HEK293T (cell line): ENCODE measurements at regions not wholly inside any gene's neighbourhood (a gene's known extent, or its start where the extent isn't known, plus 50 kb on each side); places are given as distances from the start of the nearest gene placed in this dataset.

Source experiments
- CTCF ChIA-PET: fragments of 350-600 bp; formaldehyde crosslinking; extraction: SDS; loops from one replicate; lab custom pipeline; 2021; ENCODE audit warnings: antibody characterized with exemption, inconsistent platforms; lab: Yijun Ruan, JAX
- POLR2A ChIA-PET: fragments of 350-600 bp; formaldehyde crosslinking; extraction: SDS; loops from one replicate; lab custom pipeline; 2020; ENCODE audit warnings: antibody characterized with exemption, inconsistent platforms; lab: Yijun Ruan, JAX
- DNase-seq: peaks from one replicate; pipeline ENCODE4 v3.0.0; 2012; ENCODE audit warnings: mixed read lengths; ENCODE audit errors: extremely low spot score
- ARNT ChIP-seq: fragments of 450-650 bp; IDR thresholded peaks from 2 replicates; pipeline ENCODE4 v1.6.1; 2017; ENCODE audit warnings: mild to moderate bottlenecking
- BHLHE40 ChIP-seq: fragments of 450-650 bp; IDR thresholded peaks from 2 replicates; pipeline ENCODE4 v1.6.1; 2016; ENCODE audit warnings: mild to moderate bottlenecking, moderate library complexity, borderline replicate concordance
- CTBP1 ChIP-seq: fragments of 450-650 bp; IDR thresholded peaks from 2 replicates; pipeline ENCODE4 v1.6.1; 2016; ENCODE audit warnings: borderline replicate concordance
- ELF4 ChIP-seq: fragments of 450-650 bp; IDR thresholded peaks from 2 replicates; pipeline ENCODE4 v1.6.1; 2017; ENCODE audit warnings: antibody characterized with exemption
- FOXA1 ChIP-seq: fragments of 450-650 bp; IDR thresholded peaks from 2 replicates; pipeline ENCODE4 v1.6.1; 2016; ENCODE audit warnings: mild to moderate bottlenecking
- FOXK2 ChIP-seq: fragments of 450-650 bp; IDR thresholded peaks from 2 replicates; pipeline ENCODE4 v1.6.1; 2016; ENCODE audit warnings: mild to moderate bottlenecking
- FOXM1 ChIP-seq: fragments of 450-650 bp; IDR thresholded peaks from 2 replicates; pipeline ENCODE4 v1.6.1; 2017; ENCODE audit warnings: mild to moderate bottlenecking, borderline replicate concordance
- HDGF ChIP-seq: fragments of 450-650 bp; IDR thresholded peaks from 2 replicates; pipeline ENCODE4 v1.6.1; 2017; ENCODE audit warnings: antibody characterized with exemption, borderline replicate concordance
- L3MBTL2 ChIP-seq: fragments of 450-650 bp; conservative IDR thresholded peaks from 2 replicates; pipeline ENCODE4 v1.6.1; 2016; ENCODE audit warnings: mild to moderate bottlenecking
- LEF1 ChIP-seq: fragments of 450-650 bp; IDR thresholded peaks from 2 replicates; pipeline ENCODE4 v1.6.1; 2017; ENCODE audit warnings: mild to moderate bottlenecking, borderline replicate concordance
- NFRKB ChIP-seq: fragments of 450-650 bp; IDR thresholded peaks from 2 replicates; pipeline ENCODE4 v1.6.1; 2016; ENCODE audit warnings: mild to moderate bottlenecking, moderate library complexity
- SP1 ChIP-seq: fragments of 450-650 bp; IDR thresholded peaks from 2 replicates; pipeline ENCODE4 v1.6.1; 2017
- SUZ12 ChIP-seq: fragments of 450-650 bp; IDR thresholded peaks from 2 replicates; pipeline ENCODE4 v1.6.1; 2016; ENCODE audit warnings: mild to moderate bottlenecking
- TARDBP ChIP-seq: fragments of 450-650 bp; IDR thresholded peaks from 2 replicates; pipeline ENCODE4 v1.6.1; 2016
- ZNF384 ChIP-seq: fragments of 450-650 bp; IDR thresholded peaks from 2 replicates; pipeline ENCODE4 v1.6.1; 2016
- TF ChIP-seq, protein P1 (sequence below): fragments of 450-650 bp; IDR thresholded peaks from 2 replicates; pipeline ENCODE4 v1.6.1; 2016

DNA sequence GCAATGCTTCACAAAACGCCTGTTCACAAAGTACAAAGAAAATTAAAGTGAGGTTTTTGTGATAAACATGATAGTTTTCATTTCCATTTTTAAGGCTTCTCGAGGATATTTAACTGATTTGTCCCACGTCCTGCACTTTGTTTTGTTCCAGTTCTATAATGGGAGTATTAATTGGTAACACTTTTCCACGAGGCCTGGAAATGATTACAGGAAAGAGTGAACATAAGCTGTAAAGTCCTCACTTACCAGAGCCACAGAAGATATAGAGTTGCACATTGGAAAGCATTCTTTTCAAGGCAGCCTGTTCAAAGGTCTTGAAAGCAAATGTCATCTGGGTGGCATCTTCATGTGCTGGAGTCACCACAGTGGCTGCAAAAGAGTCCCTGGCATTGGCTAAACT lies 1236.6 kb downstream of the BCL11B start:
- DNase-seq: no peak
- ChIA-PET CTCF (no interaction called here), POLR2A (no interaction called here)
- TF ChIP-seq HDGF: no peak
- TF ChIP-seq SP1: no peak
- no peak for TF ChIP-seq FOXM1
- no peak for TF ChIP-seq ZNF384
- no peak for TF ChIP-seq ELF4
- no peak for TF ChIP-seq NFRKB
- no peak for TF ChIP-seq BHLHE40
- no peak for TF ChIP-seq FOXA1
- TF ChIP-seq SUZ12: no peak
- TF ChIP-seq CTBP1: no peak
- no peak for TF ChIP-seq L3MBTL2
- TF ChIP-seq TARDBP: no peak
- TF ChIP-seq LEF1: no peak
- TF ChIP-seq ARNT: no peak
- TF ChIP-seq, protein P1, sequence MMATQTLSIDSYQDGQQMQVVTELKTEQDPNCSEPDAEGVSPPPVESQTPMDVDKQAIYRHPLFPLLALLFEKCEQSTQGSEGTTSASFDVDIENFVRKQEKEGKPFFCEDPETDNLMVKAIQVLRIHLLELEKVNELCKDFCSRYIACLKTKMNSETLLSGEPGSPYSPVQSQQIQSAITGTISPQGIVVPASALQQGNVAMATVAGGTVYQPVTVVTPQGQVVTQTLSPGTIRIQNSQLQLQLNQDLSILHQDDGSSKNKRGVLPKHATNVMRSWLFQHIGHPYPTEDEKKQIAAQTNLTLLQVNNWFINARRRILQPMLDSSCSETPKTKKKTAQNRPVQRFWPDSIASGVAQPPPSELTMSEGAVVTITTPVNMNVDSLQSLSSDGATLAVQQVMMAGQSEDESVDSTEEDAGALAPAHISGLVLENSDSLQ: no peak
- TF ChIP-seq FOXK2: no peak

GRCh38 chr14:98037831-98038230 lies 1234.2 kb downstream of the BCL11B start:
- CTCF ChIA-PET: no interaction called here
- no peak for DNase-seq
- TF ChIP-seq TARDBP (no peak), LEF1 (no peak), FOXK2 (no peak), L3MBTL2 (no peak), SUZ12 (no peak), NFRKB (no peak), ELF4 (no peak), CTBP1 (no peak), BHLHE40 (no peak), FOXM1 (no peak), ARNT (no peak), HDGF (no peak), FOXA1 (no peak), ZNF384 (no peak), SP1 (no peak)
- TF ChIP-seq, protein P1: no peak
- POLR2A ChIA-PET: no interaction called here

DNA sequence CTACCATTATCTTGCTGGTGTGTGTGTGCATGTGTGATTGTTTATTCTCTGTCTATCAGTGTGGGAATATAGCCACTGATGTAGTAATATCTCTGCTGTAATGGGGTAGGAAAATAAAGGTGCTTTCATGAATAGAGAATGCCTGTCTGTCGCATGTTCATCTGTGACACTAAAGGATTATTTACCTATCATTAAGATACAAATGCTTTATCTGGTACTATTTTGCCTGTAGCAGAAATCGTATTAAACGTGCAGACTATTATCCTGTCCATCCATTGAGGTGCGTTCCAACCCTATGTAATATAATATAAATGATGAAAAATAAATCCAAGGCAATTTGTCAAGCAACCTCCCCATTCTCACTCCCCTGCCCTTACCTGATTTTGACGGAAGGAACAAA lies 1215.1 kb downstream of the BCL11B start:
- ChIA-PET POLR2A (no interaction called here), CTCF (no interaction called here)
- DNase-seq: no peak
- TF ChIP-seq L3MBTL2 (no peak), TARDBP (no peak), ARNT (no peak), NFRKB (no peak), BHLHE40 (no peak), HDGF (no peak)
- TF ChIP-seq, protein P1: no peak

DNA sequence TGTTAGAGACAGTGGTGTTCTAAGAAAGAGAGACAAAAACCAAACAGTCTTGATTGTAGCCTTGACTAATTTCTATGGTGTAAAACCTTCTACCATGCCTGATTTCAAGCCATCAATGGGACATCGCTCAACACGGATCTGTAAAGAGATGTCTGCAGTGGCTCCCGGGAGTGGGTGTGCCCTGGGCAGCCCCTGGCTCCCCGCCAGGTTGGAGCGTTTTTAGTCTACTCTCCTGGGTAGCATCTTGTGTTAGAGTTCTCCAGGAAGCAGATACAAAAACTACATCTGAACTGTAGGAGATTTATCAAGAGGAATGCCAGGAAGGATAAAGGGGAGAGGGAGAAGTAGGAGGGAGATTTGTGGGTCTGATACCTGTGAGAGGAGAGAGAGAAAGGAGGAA lies 1212.9 kb downstream of the BCL11B start:
- CTCF ChIA-PET: no interaction called here
- POLR2A ChIA-PET: no interaction called here
- DNase-seq: no peak
- TF ChIP-seq BHLHE40 (no peak), CTBP1 (no peak)

DNA sequence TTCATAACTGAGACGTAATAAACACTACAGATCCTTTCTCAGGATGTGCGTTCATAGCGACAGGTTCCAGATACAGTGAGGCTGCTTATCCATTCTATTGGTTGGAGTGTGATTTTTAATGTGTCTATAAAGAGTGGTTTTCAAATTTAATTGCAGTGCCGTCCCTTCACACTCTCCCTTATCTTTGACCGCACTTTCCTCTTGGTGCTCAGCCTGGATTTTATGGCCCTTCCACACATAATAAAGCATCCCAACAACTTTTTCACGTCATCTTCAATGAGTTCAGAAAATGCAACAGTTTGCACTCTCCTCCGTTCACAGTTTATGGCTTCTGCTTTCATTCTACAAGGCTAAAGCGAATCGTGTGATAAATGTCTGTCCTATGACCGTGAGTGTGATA lies 1209.9 kb downstream of the BCL11B start:
- POLR2A ChIA-PET: no interaction called here
- CTCF ChIA-PET: no interaction called here
- no peak for DNase-seq
- TF ChIP-seq FOXK2 (no peak), HDGF (no peak), SUZ12 (no peak), TARDBP (no peak), CTBP1 (no peak), ZNF384 (no peak)
- TF ChIP-seq, protein P1: no peak

GRCh38 chr14:98069712-98070171 lies 1202.3 kb downstream of the BCL11B start:
- ChIA-PET CTCF (no interaction called here), POLR2A (no interaction called here)
- DNase-seq: no peak
- TF ChIP-seq TARDBP (no peak), SUZ12 (no peak), LEF1 (no peak), SP1 (no peak), FOXM1 (no peak), CTBP1 (no peak), ARNT (no peak), BHLHE40 (no peak), FOXA1 (no peak), L3MBTL2 (no peak), NFRKB (no peak), ELF4 (no peak), FOXK2 (no peak), ZNF384 (no peak), HDGF (no peak)
- TF ChIP-seq, protein P1: no peak
